ENCODE measurements at regions not wholly inside any gene's neighbourhood (a gene's known extent, or its start where the extent isn't known, plus 50 kb on each side); places are given as distances from the start of the nearest gene placed in this dataset.

- Histone ChIP-seq H3K4me2 (ENCODE audit: low read length) (no peak overlapping the region), H3K27ac (ENCODE audit: low read length) (no peak overlapping the region), H2AFZ (ENCODE audit: low read depth, low read length) (no peak overlapping the region), H3K36me3 (ENCODE audit: insufficient read depth, low read length) (no peaks in the 10 kb centered on the region), H3K79me2 (replicated peaks; ENCODE audit: insufficient read depth, low read length) (no peaks in the 10 kb centered on the region), H3K27me3 (ENCODE audit: insufficient read depth, low read depth, low read length) (no peaks in the 10 kb centered on the region), H3K9me3 (ENCODE audit: low read length) (no peaks in the 10 kb centered on the region), H3K4me3 (ENCODE audit: low read length) (no peak overlapping the region), H3K9me2 (ENCODE audit: insufficient read depth, low read length) (no peaks in the 10 kb centered on the region), H4K20me1 (ENCODE audit: insufficient read depth) (no peaks in the 10 kb centered on the region), H3F3A (ENCODE audit: insufficient read depth, low read length, poor library complexity, severe bottlenecking) (no peaks in the 10 kb centered on the region), H3K9ac (ENCODE audit: low read length) (no peak overlapping the region)
- TF ChIP-seq EZH2 (IDR thresholded peaks at IDR 0.05; ENCODE audit: borderline replicate concordance, insufficient read depth, low read length, poor library complexity, severe bottlenecking): no peak
- no peak for TF ChIP-seq MXI1 (conservative IDR thresholded peaks at IDR 0.05; ENCODE audit: poor library complexity, severe bottlenecking)
- no peak for TF ChIP-seq POLR2AphosphoS5 (IDR thresholded peaks at IDR 0.05)
- TF ChIP-seq EP300 (conservative IDR thresholded peaks at IDR 0.05; ENCODE audit: poor library complexity, severe bottlenecking): no peak
- TF ChIP-seq, protein P1, sequence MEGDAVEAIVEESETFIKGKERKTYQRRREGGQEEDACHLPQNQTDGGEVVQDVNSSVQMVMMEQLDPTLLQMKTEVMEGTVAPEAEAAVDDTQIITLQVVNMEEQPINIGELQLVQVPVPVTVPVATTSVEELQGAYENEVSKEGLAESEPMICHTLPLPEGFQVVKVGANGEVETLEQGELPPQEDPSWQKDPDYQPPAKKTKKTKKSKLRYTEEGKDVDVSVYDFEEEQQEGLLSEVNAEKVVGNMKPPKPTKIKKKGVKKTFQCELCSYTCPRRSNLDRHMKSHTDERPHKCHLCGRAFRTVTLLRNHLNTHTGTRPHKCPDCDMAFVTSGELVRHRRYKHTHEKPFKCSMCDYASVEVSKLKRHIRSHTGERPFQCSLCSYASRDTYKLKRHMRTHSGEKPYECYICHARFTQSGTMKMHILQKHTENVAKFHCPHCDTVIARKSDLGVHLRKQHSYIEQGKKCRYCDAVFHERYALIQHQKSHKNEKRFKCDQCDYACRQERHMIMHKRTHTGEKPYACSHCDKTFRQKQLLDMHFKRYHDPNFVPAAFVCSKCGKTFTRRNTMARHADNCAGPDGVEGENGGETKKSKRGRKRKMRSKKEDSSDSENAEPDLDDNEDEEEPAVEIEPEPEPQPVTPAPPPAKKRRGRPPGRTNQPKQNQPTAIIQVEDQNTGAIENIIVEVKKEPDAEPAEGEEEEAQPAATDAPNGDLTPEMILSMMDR (IDR thresholded peaks at IDR 0.05; ENCODE audit: poor library complexity, severe bottlenecking): no peak
- TF ChIP-seq, protein P2, sequence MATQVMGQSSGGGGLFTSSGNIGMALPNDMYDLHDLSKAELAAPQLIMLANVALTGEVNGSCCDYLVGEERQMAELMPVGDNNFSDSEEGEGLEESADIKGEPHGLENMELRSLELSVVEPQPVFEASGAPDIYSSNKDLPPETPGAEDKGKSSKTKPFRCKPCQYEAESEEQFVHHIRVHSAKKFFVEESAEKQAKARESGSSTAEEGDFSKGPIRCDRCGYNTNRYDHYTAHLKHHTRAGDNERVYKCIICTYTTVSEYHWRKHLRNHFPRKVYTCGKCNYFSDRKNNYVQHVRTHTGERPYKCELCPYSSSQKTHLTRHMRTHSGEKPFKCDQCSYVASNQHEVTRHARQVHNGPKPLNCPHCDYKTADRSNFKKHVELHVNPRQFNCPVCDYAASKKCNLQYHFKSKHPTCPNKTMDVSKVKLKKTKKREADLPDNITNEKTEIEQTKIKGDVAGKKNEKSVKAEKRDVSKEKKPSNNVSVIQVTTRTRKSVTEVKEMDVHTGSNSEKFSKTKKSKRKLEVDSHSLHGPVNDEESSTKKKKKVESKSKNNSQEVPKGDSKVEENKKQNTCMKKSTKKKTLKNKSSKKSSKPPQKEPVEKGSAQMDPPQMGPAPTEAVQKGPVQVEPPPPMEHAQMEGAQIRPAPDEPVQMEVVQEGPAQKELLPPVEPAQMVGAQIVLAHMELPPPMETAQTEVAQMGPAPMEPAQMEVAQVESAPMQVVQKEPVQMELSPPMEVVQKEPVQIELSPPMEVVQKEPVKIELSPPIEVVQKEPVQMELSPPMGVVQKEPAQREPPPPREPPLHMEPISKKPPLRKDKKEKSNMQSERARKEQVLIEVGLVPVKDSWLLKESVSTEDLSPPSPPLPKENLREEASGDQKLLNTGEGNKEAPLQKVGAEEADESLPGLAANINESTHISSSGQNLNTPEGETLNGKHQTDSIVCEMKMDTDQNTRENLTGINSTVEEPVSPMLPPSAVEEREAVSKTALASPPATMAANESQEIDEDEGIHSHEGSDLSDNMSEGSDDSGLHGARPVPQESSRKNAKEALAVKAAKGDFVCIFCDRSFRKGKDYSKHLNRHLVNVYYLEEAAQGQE (IDR thresholded peaks at IDR 0.05; ENCODE audit: borderline replicate concordance): no peak
- TF ChIP-seq TAF1 (IDR thresholded peaks at IDR 0.05; ENCODE audit: low read depth): no peak
- no peak for TF ChIP-seq RAD21 (conservative IDR thresholded peaks at IDR 0.05)
Measured at GRCh38 chr5:74161170-74161569, 479.4 kb downstream of the ENC1 start.

- Histone ChIP-seq H3K79me2 (replicated peaks; ENCODE audit: insufficient read depth, low read length) (no peaks in the 10 kb centered on the region), H3K9me2 (ENCODE audit: insufficient read depth, low read length) (no peaks in the 10 kb centered on the region), H3F3A (ENCODE audit: insufficient read depth, low read length, poor library complexity, severe bottlenecking) (no peaks in the 10 kb centered on the region), H2AFZ (ENCODE audit: low read depth, low read length) (no peak overlapping the region), H3K4me2 (ENCODE audit: low read length) (no peak overlapping the region), H3K9ac (ENCODE audit: low read length) (no peak overlapping the region), H3K4me3 (ENCODE audit: low read length) (no peak overlapping the region), H3K27me3 (ENCODE audit: insufficient read depth, low read depth, low read length) (no peaks in the 10 kb centered on the region), H3K9me3 (ENCODE audit: low read length) (no peaks in the 10 kb centered on the region), H3K27ac (ENCODE audit: low read length) (no peak overlapping the region), H4K20me1 (ENCODE audit: insufficient read depth) (no peaks in the 10 kb centered on the region), H3K36me3 (ENCODE audit: insufficient read depth, low read length) (no peaks in the 10 kb centered on the region)
- TF ChIP-seq EZH2 (IDR thresholded peaks at IDR 0.05; ENCODE audit: borderline replicate concordance, insufficient read depth, low read length, poor library complexity, severe bottlenecking) (no peak), EP300 (conservative IDR thresholded peaks at IDR 0.05; ENCODE audit: poor library complexity, severe bottlenecking) (no peak), TAF1 (IDR thresholded peaks at IDR 0.05; ENCODE audit: low read depth) (no peak), RAD21 (conservative IDR thresholded peaks at IDR 0.05) (no peak), POLR2AphosphoS5 (IDR thresholded peaks at IDR 0.05) (no peak), MXI1 (conservative IDR thresholded peaks at IDR 0.05; ENCODE audit: poor library complexity, severe bottlenecking) (no peak), SMC3 (conservative IDR thresholded peaks at IDR 0.05; ENCODE audit: poor library complexity) (no peak)
- TF ChIP-seq, protein P2 (IDR thresholded peaks at IDR 0.05; ENCODE audit: borderline replicate concordance): no peak
- TF ChIP-seq, protein P1 (IDR thresholded peaks at IDR 0.05; ENCODE audit: poor library complexity, severe bottlenecking): no peak
Measured at GRCh38 chr5:74156728-74157383, 483.7 kb downstream of the ENC1 start.
